Trophoblast cell (in vitro differentiated cells and primary cell): ENCODE measurements at regions not wholly inside any gene's neighbourhood (a gene's known extent, or its start where the extent isn't known, plus 50 kb on each side); places are given as distances from the start of the nearest gene placed in this dataset.

Source experiments
- DNase-seq, 2 donors: peaks; one replicate each; pipeline ENCODE4 v3.0.0-alpha.2; 2016
- H2AFZ ChIP-seq: 2 replicates; pipeline ENCODE4 v1.6.1; 2013; ENCODE audit warnings: low read length, moderate library complexity, mild to moderate bottlenecking; ENCODE audit not compliant: insufficient read depth, poor library complexity
- H2AK5ac ChIP-seq: 2 replicates; pipeline ENCODE4 v1.6.1; 2013; ENCODE audit warnings: mild to moderate bottlenecking, low read length
- H2BK120ac ChIP-seq: 2 replicates; pipeline ENCODE4 v1.6.1; 2013; ENCODE audit warnings: low read length, mild to moderate bottlenecking, moderate library complexity; ENCODE audit not compliant: insufficient read depth, poor library complexity
- H2BK12ac ChIP-seq: 2 replicates; pipeline ENCODE4 v1.6.1; 2013; ENCODE audit warnings: mild to moderate bottlenecking, low read length, moderate library complexity
- H2BK5ac ChIP-seq: 2 replicates; pipeline ENCODE4 v1.6.1; 2013; ENCODE audit warnings: low read length, low read depth, moderate library complexity, mild to moderate bottlenecking; ENCODE audit not compliant: poor library complexity
- H3K14ac ChIP-seq: 2 replicates; pipeline ENCODE4 v1.6.1; 2013; ENCODE audit warnings: mild to moderate bottlenecking, low read length
- H3K18ac ChIP-seq: 2 replicates; pipeline ENCODE4 v1.6.1; 2013; ENCODE audit warnings: mild to moderate bottlenecking, low read length
- H3K23ac ChIP-seq: 2 replicates; pipeline ENCODE4 v1.6.1; 2013; ENCODE audit warnings: low read length
- H3K27ac ChIP-seq: 2 replicates; pipeline ENCODE4 v1.5.1; 2013; ENCODE audit warnings: low read depth, mild to moderate bottlenecking, inconsistent platforms, low read length, moderate library complexity
- H3K27me3 ChIP-seq: 2 replicates; pipeline ENCODE4 v1.6.1; 2013; ENCODE audit warnings: inconsistent platforms, mild to moderate bottlenecking, low read length, moderate library complexity; ENCODE audit not compliant: insufficient read depth
- H3K36me3 ChIP-seq, 2 experiments: 1 replicate in 1 of 2; 2 replicates in 1 of 2; pipeline ENCODE4 v1.6.1; 2013; ENCODE audit warnings: low read length in 2 of 2, mild to moderate bottlenecking in 2 of 2, moderate library complexity in 1 of 2; ENCODE audit not compliant: insufficient read depth in 2 of 2, control insufficient read depth in 1 of 2
- H3K4ac ChIP-seq: 2 replicates; pipeline ENCODE4 v1.6.1; 2013; ENCODE audit warnings: low read depth, mild to moderate bottlenecking, low read length, moderate library complexity
- H3K4me1 ChIP-seq, 2 experiments: 1 replicate in 1 of 2; 2 replicates in 1 of 2; pipeline ENCODE4 v1.6.1; 2013; ENCODE audit warnings: low read length in 2 of 2, mild to moderate bottlenecking in 2 of 2, moderate library complexity in 1 of 2; ENCODE audit not compliant: insufficient read depth in 2 of 2, control insufficient read depth in 1 of 2
- H3K4me2 ChIP-seq: 2 replicates; pipeline ENCODE4 v1.6.1; 2013; ENCODE audit warnings: inconsistent platforms, mild to moderate bottlenecking, low read length, moderate library complexity
- H3K4me3 ChIP-seq: 2 replicates; pipeline ENCODE4 v1.5.1; 2013; ENCODE audit warnings: mild to moderate bottlenecking, low read depth, low read length, inconsistent platforms
- H3K79me1 ChIP-seq: one replicate; pipeline ENCODE4 v1.6.1; 2013; ENCODE audit warnings: low read length
- H3K79me2 ChIP-seq: 2 replicates; pipeline ENCODE4 v1.6.1; 2013; ENCODE audit warnings: low read length, mild to moderate bottlenecking; ENCODE audit not compliant: control insufficient read depth, insufficient read depth, poor library complexity
- H3K9ac ChIP-seq: 2 replicates; pipeline ENCODE4 v1.6.1; 2013; ENCODE audit warnings: mild to moderate bottlenecking, low read length
- H3K9me3 ChIP-seq: 2 replicates; pipeline ENCODE4 v1.6.1; 2013; ENCODE audit warnings: low read depth, mild to moderate bottlenecking, control low read depth, inconsistent platforms, low read length; ENCODE audit not compliant: insufficient read depth
- H4K12ac ChIP-seq: 2 replicates; pipeline ENCODE4 v1.6.1; 2013; ENCODE audit warnings: low read depth, mild to moderate bottlenecking, low read length, moderate library complexity
- H4K8ac ChIP-seq: 2 replicates; pipeline ENCODE4 v1.6.1; 2013; ENCODE audit warnings: low read depth, mild to moderate bottlenecking, low read length, moderate library complexity
- H4K91ac ChIP-seq: one replicate; pipeline ENCODE4 v1.6.1; 2013; ENCODE audit warnings: low read depth, mild to moderate bottlenecking, low read length, moderate library complexity
- WGBS: extraction: QIAGEN DNeasy Blood & Tissue Kit; methylation state at CpG from one replicate; pipeline ENCODE4 v1.1.7; 2013; ENCODE audit warnings: missing lambda C conversion rate; ENCODE audit not compliant: insufficient read length, insufficient coverage; ENCODE audit errors: extremely low coverage; 5-methylcytosine and 5-hydroxymethylcytosine counted together

- Histone ChIP-seq H4K12ac (no peak overlapping the region), H2BK5ac (no peak overlapping the region), H3K14ac (no peak overlapping the region), H3K4ac (no peak overlapping the region), H3K79me1 (no peaks in the 10 kb centered on the region), H3K4me1 (no peaks in the 10 kb centered on the region), H2AFZ (no peak overlapping the region), H4K91ac (no peak overlapping the region), H3K9ac (no peak overlapping the region), H2AK5ac (no peak overlapping the region), H3K4me3 (no peak overlapping the region), H2BK120ac (no peak overlapping the region), H3K23ac (no peak overlapping the region), H3K36me3 (no peaks in the 10 kb centered on the region), H3K79me2 (no peaks in the 10 kb centered on the region), H4K8ac (no peak overlapping the region), H3K27me3 (no peaks in the 10 kb centered on the region), H3K27ac (no peak overlapping the region), H3K4me2 (no peak overlapping the region), H3K18ac (no peak overlapping the region), H3K9me3 (no peaks in the 10 kb centered on the region), H2BK12ac (no peak overlapping the region)
- WGBS, result no CpG with 5 or more reads among the region's 3 CpGs
- no peak for DNase-seq
Observed at GRCh38 chr18:68316636-68317035, 398.3 kb downstream of the TMX3 start.

GRCh38 chr18:68314403-68314802 lies 400.5 kb downstream of the TMX3 start:
- Histone ChIP-seq H3K4ac (no peak overlapping the region), H3K27me3 (no peaks in the 10 kb centered on the region), H3K79me1 (no peaks in the 10 kb centered on the region), H4K12ac (no peak overlapping the region), H3K4me3 (no peak overlapping the region), H3K4me2 (no peak overlapping the region), H4K8ac (no peak overlapping the region), H4K91ac (no peak overlapping the region), H2AFZ (no peak overlapping the region), H2BK12ac (no peak overlapping the region), H3K9me3 (no peaks in the 10 kb centered on the region), H2AK5ac (no peak overlapping the region), H3K23ac (no peak overlapping the region), H2BK120ac (no peak overlapping the region), H3K9ac (no peak overlapping the region), H3K79me2 (no peaks in the 10 kb centered on the region), H3K36me3 (no peaks in the 10 kb centered on the region), H3K18ac (no peak overlapping the region), H3K4me1 (no peaks in the 10 kb centered on the region), H2BK5ac (no peak overlapping the region), H3K14ac (no peak overlapping the region), H3K27ac (no peak overlapping the region)
- DNase-seq, result no peak
- WGBS, result no CpG with 5 or more reads among the region's 4 CpGs

GRCh38 chr18:68301441-68301840 lies 413.5 kb downstream of the TMX3 start:
- Histone ChIP-seq H3K27ac (no peak overlapping the region), H3K79me1 (no peaks in the 10 kb centered on the region), H2AFZ (no peak overlapping the region), H3K4me2 (no peak overlapping the region), H3K4me1 (no peaks in the 10 kb centered on the region), H3K18ac (no peak overlapping the region), H2AK5ac (no peak overlapping the region), H2BK120ac (no peak overlapping the region), H3K9me3 (no peaks in the 10 kb centered on the region), H4K12ac (no peak overlapping the region), H2BK5ac (no peak overlapping the region), H3K4ac (no peak overlapping the region), H3K4me3 (no peak overlapping the region), H3K23ac (no peak overlapping the region), H4K8ac (no peak overlapping the region), H4K91ac (no peak overlapping the region), H3K79me2 (no peaks in the 10 kb centered on the region), H3K14ac (no peak overlapping the region), H2BK12ac (no peak overlapping the region), H3K9ac (no peak overlapping the region), H3K36me3 (no peaks in the 10 kb centered on the region), H3K27me3 (no peaks in the 10 kb centered on the region)
- no peak for DNase-seq
- no CpG with 5 or more reads among the region's 3 CpGs for WGBS

GRCh38 chr18:68299906-68300305 lies 415.0 kb downstream of the TMX3 start:
- Histone ChIP-seq H2AK5ac (no peak overlapping the region), H3K9me3 (no peaks in the 10 kb centered on the region), H3K14ac (no peak overlapping the region), H3K4me2 (no peak overlapping the region), H2AFZ (no peak overlapping the region), H3K4ac (no peak overlapping the region), H3K23ac (no peak overlapping the region), H3K4me3 (no peak overlapping the region), H3K79me2 (no peaks in the 10 kb centered on the region), H2BK5ac (no peak overlapping the region), H3K36me3 (no peaks in the 10 kb centered on the region), H3K9ac (no peak overlapping the region), H3K27ac (no peak overlapping the region), H3K27me3 (no peaks in the 10 kb centered on the region), H4K91ac (no peak overlapping the region), H4K12ac (no peak overlapping the region), H2BK12ac (no peak overlapping the region), H2BK120ac (no peak overlapping the region), H3K4me1 (no peaks in the 10 kb centered on the region), H3K79me1 (no peaks in the 10 kb centered on the region), H4K8ac (no peak overlapping the region), H3K18ac (no peak overlapping the region)
- DNase-seq, result no peak
- no CpG with 5 or more reads among the region's 3 CpGs for WGBS
